Panc1 (cell line): ENCODE measurements at regions not wholly inside any gene's neighbourhood (a gene's known extent, or its start where the extent isn't known, plus 50 kb on each side); places are given as distances from the start of the nearest gene placed in this dataset.

Source experiments
- CTCF ChIP-seq: fragments of 450-650 bp; IDR thresholded peaks from 2 replicates; pipeline ENCODE4 v1.5.1; 2017; ENCODE audit warnings: mild to moderate bottlenecking
- TF ChIP-seq, protein P1 (sequence below), 2 experiments: IDR thresholded peaks; 2 replicates each; pipeline ENCODE4 v1.6.1; 2011 to 2012; ENCODE audit warnings: low read depth in 2 of 2, control low read depth in 1 of 2, low read length in 1 of 2, mild to moderate bottlenecking in 1 of 2, moderate library complexity in 1 of 2; ENCODE audit not compliant: insufficient read depth in 1 of 2

- TF ChIP-seq, protein P1, sequence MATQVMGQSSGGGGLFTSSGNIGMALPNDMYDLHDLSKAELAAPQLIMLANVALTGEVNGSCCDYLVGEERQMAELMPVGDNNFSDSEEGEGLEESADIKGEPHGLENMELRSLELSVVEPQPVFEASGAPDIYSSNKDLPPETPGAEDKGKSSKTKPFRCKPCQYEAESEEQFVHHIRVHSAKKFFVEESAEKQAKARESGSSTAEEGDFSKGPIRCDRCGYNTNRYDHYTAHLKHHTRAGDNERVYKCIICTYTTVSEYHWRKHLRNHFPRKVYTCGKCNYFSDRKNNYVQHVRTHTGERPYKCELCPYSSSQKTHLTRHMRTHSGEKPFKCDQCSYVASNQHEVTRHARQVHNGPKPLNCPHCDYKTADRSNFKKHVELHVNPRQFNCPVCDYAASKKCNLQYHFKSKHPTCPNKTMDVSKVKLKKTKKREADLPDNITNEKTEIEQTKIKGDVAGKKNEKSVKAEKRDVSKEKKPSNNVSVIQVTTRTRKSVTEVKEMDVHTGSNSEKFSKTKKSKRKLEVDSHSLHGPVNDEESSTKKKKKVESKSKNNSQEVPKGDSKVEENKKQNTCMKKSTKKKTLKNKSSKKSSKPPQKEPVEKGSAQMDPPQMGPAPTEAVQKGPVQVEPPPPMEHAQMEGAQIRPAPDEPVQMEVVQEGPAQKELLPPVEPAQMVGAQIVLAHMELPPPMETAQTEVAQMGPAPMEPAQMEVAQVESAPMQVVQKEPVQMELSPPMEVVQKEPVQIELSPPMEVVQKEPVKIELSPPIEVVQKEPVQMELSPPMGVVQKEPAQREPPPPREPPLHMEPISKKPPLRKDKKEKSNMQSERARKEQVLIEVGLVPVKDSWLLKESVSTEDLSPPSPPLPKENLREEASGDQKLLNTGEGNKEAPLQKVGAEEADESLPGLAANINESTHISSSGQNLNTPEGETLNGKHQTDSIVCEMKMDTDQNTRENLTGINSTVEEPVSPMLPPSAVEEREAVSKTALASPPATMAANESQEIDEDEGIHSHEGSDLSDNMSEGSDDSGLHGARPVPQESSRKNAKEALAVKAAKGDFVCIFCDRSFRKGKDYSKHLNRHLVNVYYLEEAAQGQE (IDR thresholded peaks at IDR 0.05; ENCODE audit: insufficient read depth in 1 of 2, low read depth in 2 of 2, low read length in 1 of 2), result no peak
- TF ChIP-seq CTCF, result no peak
These were observed 570.0 kb upstream of the TMEM132C start for GRCh38 chr12:127696963-127697362.
